ENCODE measurements at regions not wholly inside any gene's neighbourhood (a gene's known extent, or its start where the extent isn't known, plus 50 kb on each side); places are given as distances from the start of the nearest gene placed in this dataset.

- ChIA-PET CTCF (no interaction called here), RAD21 (ENCODE audit: low non-redundant PET in 1 of 2, low total read pairs in 2 of 2, uncharacterized antibody in 2 of 2, unreplicated experiment in 2 of 2) (no interaction called here), POLR2A (no interaction called here)
- H3K27ac ChIP-seq (ENCODE audit: low read depth, low read length): no peak overlapping the region
- no peak overlapping the region for H3K4me3 ChIP-seq (replicated peaks in 1 of 2; ENCODE audit: low read depth in 1 of 2, low read length in 2 of 2)
- DNase-seq (ENCODE audit: low read depth, low spot score): no peak
- no peaks in the 10 kb centered on the region for H3K9me2 ChIP-seq (ENCODE audit: insufficient read depth)
- H3K9me3 ChIP-seq (ENCODE audit: control insufficient read depth in 1 of 2, insufficient read depth in 1 of 2, low read depth in 1 of 2, low read length in 2 of 2): no peaks in the 10 kb centered on the region
- no peaks in the 10 kb centered on the region for H3K79me2 ChIP-seq (ENCODE audit: insufficient read depth, low read length)
- intact Hi-C loops (cut with micrococcal nuclease): no loop called here
- no TSS peak for BruUV-seq (replicated peaks)
- no peaks in the 10 kb centered on the region for H4K20me1 ChIP-seq (ENCODE audit: insufficient read depth)
- no peaks in the 10 kb centered on the region for H3K36me3 ChIP-seq (ENCODE audit: control insufficient read depth in 1 of 2, insufficient read depth in 2 of 2, low read length in 2 of 2)
- no peak for TF ChIP-seq MAX (IDR thresholded peaks at IDR 0.05)
- no peak for TF ChIP-seq ZBTB33 (IDR thresholded peaks at IDR 0.05; ENCODE audit: extremely low read depth, insufficient replicate concordance, low read length)
- no peak for TF ChIP-seq SRF (IDR thresholded peaks at IDR 0.05; ENCODE audit: low read depth)
- no peak for TF ChIP-seq POLR2AphosphoS5 (IDR thresholded peaks at IDR 0.05; ENCODE audit: low read depth, low read length)
- no peak for TF ChIP-seq EGR1 (IDR thresholded peaks at IDR 0.05; ENCODE audit: low read depth)
- TF ChIP-seq FOSL1 (IDR thresholded peaks at IDR 0.05; ENCODE audit: low read depth): no peak
- no peak for TF ChIP-seq ZNF274 (IDR thresholded peaks at IDR 0.05; ENCODE audit: low read depth, low read length)
- no peak for TF ChIP-seq RAD21 (IDR thresholded peaks at IDR 0.05; ENCODE audit: low read depth)
- TF ChIP-seq YY1 (IDR thresholded peaks at IDR 0.05; ENCODE audit: extremely low read depth, insufficient replicate concordance, low read depth, low read length): no peak
- TF ChIP-seq CTCF (IDR thresholded peaks at IDR 0.05 in 2 of 3, conservative IDR thresholded peaks at IDR 0.05 in 1 of 3; ENCODE audit: borderline replicate concordance in 1 of 3, insufficient read depth in 1 of 3, low read depth in 2 of 3, low read length in 2 of 3): no peak
- TF ChIP-seq CEBPB (IDR thresholded peaks at IDR 0.05; ENCODE audit: low read depth): no peak
- TF ChIP-seq POLR2A (IDR thresholded peaks at IDR 0.05; ENCODE audit: borderline replicate concordance, extremely low read depth, insufficient read depth, insufficient read length): no peak
- no peak for TF ChIP-seq REST (IDR thresholded peaks at IDR 0.05; ENCODE audit: low read depth)
- TF ChIP-seq SP1 (IDR thresholded peaks at IDR 0.05; ENCODE audit: low read depth): no peak
- no peak for TF ChIP-seq ZFX (IDR thresholded peaks at IDR 0.05)
- TF ChIP-seq TCF7L2 (IDR thresholded peaks at IDR 0.05; ENCODE audit: borderline replicate concordance, extremely low read depth, insufficient read depth, insufficient read length): no peak
- no peak for TF ChIP-seq ATF3 (IDR thresholded peaks at IDR 0.05)
- TF ChIP-seq SIN3A (IDR thresholded peaks at IDR 0.05; ENCODE audit: low read depth): no peak
- TF ChIP-seq ELF1 (IDR thresholded peaks at IDR 0.05; ENCODE audit: borderline replicate concordance, low read depth): no peak
- H3K4me1 ChIP-seq (ENCODE audit: control insufficient read depth in 1 of 2, insufficient read depth in 2 of 2, low read length in 2 of 2): no peaks in the 10 kb centered on the region
- H3K9ac ChIP-seq (ENCODE audit: low read length): no peak overlapping the region
- H2AFZ ChIP-seq (ENCODE audit: low read depth, low read length, poor library complexity, severe bottlenecking): no peak overlapping the region
- no peak overlapping the region for H3K4me2 ChIP-seq (ENCODE audit: low read length)
- ATAC-seq: no peak
- 0 out of 2 replicates have a peak, but pooled peaks cover 11% of the 10 kb centered on the region for H3K27me3 ChIP-seq (ENCODE audit: insufficient read depth, low read length)
Measured at GRCh38 chr6:126786262-126786661, 332.2 kb upstream of the RSPO3 start.
